ENCODE measurements at regions not wholly inside any gene's neighbourhood (a gene's known extent, or its start where the extent isn't known, plus 50 kb on each side); places are given as distances from the start of the nearest gene placed in this dataset.
"Not testable (repeated sequence)": the region's sequence is repeated elsewhere in the genome, so short reads cannot be mapped to it uniquely, and the experiment has no call there.

DNA sequence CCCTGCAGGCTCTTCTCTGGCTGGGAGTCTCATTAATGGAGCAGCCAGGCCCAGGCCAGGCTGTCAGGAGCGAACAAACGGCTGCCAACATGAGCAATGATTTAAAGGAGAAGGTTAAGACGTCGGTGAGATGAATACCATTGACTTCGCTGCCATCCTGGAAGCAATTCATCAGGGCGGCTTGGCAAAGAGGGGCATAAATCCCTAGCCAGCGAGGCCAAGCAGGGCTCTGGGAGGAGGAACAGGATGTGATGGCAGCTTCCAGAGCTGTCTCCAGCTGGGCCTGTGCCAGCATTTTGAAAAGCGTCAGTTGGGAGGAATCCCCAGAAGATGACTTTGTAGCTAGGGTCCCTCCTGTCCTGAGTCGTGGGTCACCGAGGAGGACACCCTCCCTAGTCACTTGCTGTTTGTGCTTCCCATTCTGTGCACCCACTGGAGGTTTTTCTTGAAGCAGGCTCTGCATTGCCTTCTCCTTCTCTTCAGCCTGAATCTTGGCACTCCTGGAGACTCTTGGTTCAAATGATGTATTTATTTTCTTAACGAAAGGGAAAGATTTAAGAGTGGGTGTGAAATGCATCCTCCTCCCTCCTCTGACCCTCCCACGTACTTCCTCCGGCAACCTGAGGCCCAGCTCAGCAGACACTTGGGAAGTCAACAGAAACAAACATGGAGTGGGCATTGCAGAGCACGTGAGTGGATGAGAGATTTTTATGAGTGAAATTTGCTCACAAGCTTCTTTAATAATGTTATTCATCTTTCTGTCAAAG, 476.3 kb upstream of the CADM1 start:
- DNase-seq (ENCODE audit: low read depth in 2 of 2): no peak

DNA sequence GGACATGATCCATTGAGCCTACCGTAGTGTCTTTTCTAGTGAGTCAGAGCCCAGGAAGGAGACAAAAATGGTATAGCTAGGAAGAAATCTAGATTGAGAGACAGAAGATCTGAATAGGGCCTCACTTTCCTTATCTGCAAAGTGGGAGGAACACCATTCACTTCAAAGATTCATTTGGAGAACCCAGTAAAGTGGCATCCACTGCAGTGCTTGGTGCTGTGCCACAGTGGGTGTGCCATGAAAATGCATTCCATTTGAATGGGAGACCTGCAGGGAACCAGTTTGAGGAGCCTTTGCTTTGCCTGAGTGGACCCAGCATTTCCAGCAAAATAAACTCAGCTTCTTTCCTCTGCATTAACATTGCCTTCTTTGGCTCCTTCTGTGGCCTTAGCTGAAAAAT, 470.5 kb upstream of the CADM1 start:
- no peak for DNase-seq (ENCODE audit: low read depth in 2 of 2)

DNA sequence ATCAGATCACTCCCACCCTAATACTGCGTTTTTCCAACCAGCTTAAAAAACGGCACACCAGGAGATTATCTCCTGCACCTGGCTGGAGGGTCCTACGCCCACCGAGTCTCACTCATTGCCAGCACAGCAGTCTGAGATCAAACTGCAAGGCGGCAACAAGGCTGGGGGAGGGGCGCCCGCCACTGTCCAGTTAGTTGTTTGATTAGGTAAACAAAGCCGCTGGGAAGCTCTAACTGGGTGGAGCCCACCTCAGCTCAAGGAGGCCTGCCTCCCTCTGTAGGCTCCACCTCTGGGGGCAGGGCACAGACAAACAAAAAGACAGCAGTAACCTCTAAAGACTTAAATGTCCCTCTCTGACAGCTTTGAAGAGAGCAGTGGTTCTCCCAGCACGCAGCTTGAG, 463.0 kb upstream of the CADM1 start:
- DNase-seq (ENCODE audit: low read depth in 2 of 2): not testable (repeated sequence)

DNA sequence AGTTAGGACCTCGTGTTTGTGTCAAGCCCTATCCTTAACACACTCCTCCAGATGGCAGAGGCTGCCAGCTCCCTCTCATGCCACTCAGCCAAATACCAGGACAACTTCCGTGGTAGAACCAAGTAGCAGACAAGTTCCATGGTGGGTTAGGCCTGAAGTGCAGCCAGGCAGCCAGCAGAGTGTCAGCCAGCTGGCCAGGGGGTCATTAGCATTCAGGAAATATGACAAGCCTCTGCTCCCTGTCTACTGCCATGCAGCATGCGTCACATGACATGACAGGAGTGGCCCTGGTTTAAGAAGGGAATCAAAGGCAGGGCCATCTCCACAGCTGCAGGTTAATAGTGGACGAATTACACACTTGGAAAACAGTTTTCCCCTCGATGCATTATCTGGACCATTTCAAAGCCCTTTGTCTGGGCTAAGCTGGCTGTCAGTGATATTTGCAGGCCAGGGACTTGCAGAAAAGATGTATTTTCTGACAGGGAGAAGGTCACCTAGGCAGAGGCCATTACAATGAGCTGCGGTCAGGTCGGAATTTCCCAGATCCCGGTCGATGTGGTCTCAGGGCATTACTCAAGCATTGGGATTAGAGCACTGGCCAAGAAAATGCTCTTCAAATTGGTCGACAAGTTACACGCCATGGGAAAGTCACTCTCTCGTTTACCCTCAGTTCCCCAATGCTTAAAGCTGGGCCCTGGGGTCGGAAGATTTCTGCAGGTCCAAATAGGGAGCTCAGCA, 461.7 kb upstream of the CADM1 start:
- no peak for DNase-seq (ENCODE audit: low read depth in 2 of 2)

DNA sequence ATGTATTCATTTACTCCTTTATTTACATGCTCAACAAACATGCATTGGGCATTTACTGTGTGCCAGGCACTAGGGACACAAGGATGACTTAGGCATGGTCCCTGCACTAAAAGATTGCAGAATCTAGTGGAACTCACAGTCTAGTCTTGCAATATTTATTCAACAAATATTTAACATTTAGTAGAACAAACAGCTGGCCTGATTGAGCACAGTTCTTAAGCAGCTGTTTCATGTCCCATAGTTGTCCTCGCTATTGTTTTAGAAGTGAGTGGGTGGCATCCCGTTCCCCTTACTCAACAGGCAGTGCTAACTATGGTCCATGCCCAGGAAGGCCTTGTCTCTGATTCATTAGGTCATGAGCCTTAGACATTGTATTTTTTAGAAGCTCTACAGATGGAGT, 459.9 kb upstream of the CADM1 start:
- DNase-seq (ENCODE audit: low read depth in 2 of 2): no peak

DNA sequence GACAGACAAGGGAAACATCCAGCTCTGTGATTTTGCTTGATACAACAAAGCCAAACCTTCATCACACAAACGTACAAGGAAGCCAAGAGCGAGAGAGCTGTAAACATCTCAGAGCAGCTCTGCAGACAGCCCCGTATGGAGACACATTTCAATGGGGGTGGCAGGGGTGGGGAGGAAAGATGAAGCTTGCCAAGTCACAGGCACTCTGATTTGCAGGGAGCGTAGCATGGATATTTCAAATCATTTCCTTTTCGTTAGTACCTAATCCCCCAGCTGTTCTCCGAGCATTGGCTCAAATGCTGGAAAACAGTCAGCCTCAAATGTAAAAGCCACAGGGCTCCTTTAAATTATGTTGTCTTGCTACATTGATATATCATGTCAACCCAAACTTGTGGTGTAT, 458.9 kb upstream of the CADM1 start:
- DNase-seq (ENCODE audit: low read depth in 2 of 2): no peak

DNA sequence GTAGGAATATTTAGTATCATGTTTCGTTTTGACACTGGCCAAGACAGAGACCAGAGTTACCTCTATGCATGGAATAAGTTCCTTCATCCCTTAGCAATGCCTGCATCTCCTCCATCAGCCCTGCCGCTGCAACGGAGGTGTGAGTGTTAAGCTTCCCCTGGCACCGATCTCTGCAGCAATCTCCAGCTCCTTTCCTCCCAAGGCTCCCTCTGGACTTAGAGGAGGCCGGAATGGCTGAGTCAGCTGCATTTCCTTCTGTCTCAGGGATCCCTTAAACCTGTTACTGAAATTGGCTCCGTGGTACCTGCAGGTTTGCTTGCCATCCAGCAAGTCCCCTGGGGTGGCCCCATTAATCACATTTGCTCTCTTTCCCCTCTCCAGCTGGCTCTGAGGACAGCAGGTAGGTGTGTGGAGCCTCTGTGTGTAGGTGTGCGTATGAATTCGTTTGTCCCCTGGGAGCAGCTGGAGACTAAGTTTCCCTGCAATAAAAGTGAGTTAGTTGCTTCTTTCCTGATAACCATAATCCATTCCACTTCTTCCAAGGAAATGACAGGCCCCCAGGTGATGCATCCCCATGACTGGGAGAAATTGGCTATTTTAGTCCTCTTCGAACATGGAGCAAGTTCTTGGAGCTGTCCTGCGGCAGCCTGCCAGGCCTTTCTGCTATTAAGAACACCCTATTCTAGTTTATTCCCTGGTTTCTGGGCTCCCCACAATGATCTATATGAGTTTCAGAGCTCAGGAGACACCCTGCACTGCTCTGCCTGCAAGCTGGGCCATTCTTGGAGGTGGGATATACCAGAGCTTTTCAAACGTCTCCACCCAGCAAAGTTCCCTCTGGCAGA, 457.2 kb upstream of the CADM1 start:
- no peak for DNase-seq (ENCODE audit: low read depth in 2 of 2)

DNA sequence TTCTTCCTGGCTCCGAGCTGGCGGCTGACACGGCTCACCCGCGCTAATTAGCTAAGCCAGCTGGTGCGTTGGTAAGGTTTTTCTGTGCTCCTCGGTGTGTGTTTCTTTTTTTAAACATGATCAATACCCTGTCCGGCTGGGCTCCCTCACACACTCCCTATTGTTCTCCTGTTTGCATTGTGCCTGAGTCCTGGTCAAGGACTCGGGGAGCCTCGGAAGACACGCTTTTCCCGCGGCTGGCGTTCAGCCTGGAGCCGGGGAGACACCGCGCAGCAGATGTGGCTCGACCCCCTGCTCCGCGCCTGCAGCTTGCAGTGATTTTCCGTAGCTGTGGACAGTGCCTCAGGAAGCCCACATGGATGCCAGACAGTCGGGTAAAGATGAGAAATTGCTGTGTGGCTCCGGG, 454.9 kb upstream of the CADM1 start:
- DNase-seq (ENCODE audit: low read depth in 2 of 2): no peak

DNA sequence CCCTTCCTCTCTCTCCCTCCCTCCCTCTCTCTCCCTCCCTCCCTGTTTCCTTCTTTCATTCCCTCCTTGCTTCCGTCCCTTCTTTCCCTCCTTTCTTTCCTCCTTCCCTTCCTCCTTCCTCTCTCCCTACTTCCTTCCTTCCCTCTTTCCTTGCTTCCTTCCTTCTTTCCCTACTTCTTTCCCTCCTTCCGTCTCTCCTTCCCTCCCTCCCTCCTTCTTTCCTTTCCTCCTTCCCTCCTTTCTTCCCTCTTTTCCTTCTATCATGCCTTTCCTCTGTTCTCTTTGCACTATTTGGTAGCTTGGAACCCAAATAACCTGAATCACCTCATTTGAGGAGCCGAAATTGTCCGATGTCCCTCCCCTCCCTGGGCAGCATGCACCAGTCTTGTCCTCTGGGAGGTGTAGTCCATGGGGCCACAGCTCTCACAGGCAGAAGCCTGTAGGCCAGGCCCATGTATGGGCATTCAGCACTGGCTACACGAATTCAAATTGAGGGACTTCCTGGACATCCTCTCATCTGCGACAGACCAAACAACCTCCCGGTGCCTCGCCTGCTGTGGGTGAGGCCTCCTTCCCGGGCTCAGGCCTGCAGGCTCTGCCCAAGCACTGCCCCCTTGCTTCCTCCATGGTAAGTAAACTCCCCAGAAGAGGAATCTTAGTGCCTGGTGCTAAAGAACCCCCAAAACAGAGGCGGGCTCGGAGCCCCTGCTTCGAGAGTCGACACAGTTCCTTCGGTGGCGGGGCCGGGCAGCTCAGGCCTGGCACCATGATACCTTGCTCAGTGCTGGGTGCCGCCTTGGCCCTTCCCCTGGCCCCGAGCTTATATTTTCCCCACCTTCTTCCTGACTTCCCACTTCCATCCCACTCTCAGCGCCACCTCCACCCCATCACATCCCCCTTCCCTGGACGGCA, 454.1 kb upstream of the CADM1 start:
- DNase-seq (ENCODE audit: low read depth in 2 of 2): no peak

DNA sequence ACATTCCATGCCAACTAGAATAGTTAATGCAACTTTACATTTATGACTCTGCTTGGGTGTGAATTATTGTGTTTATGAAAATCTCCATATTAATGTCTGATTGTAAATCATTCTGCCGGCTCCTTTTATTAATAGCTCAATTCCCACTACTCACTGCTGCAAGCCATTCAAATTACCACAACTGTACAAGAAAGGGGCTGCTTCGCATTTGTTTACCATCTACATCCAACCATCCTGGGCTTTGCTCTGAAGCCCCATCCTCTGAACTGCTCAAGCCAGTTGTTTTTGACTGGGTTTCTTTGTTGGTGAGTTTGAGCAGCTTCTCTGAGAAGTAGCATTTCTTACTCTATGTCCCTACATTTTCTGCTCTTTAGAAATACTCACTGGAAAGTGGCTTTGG, 451.6 kb upstream of the CADM1 start:
- no peak for DNase-seq (ENCODE audit: low read depth in 2 of 2)

DNA sequence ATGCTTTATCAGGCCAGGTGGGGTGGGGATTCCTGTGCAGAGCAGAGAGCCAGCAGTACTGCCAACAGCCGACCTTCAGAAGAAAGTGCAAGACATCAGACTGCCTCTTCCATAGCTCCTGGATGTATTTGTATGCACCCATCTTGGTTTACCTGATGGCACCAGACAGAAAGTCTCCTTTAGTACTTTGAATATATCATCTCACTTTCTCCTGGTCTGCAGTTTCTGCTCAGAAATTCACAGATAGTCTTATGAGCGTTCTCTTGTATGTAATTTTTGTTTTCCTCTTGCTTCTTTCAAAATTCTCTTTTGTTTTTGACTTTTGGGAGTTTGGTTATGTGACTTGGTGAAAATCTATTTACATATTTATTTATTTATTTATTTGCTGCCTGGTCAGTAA, 446.4 kb upstream of the CADM1 start:
- no peak for DNase-seq (ENCODE audit: low read depth in 2 of 2)

DNA sequence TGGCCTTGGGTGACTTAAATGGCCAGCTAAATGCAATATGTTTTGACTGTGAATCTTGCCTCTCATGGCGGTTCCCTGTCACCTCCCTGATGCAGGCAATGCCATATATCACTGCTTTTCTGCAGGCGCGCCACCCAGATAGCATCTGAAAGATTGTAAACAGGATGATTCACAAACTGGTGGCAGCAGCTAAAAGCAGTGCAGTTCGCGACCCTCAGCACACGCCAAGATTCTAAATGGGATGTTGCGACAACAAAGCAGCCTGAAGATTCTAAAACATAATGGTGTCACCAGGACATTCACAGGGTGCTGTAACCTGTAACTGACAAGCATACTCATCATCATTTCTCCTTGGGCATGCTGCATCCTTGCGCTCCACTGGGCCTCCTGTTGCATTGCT, 440.4 kb upstream of the CADM1 start:
- DNase-seq (ENCODE audit: low read depth in 2 of 2): no peak

DNA sequence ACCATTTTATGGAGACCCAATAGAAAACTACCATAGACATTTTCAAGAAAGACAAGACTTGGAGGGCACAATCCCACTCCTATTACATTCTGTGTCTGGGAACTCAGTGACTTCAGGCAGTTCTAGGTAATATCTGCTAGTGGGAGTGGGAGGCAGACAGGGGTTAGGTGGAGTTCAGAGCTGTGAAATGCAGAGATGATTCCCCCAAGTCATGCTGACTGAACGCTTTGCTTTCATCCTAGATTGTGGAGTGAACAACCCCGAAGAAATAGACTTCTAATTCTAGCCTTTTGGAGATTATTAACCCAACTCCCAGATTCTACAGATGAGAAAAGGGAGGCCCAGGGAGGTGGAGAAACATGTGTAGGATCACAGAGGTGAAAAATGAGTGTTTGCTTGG, 437.8 kb upstream of the CADM1 start:
- DNase-seq (ENCODE audit: low read depth in 2 of 2): no peak

DNA sequence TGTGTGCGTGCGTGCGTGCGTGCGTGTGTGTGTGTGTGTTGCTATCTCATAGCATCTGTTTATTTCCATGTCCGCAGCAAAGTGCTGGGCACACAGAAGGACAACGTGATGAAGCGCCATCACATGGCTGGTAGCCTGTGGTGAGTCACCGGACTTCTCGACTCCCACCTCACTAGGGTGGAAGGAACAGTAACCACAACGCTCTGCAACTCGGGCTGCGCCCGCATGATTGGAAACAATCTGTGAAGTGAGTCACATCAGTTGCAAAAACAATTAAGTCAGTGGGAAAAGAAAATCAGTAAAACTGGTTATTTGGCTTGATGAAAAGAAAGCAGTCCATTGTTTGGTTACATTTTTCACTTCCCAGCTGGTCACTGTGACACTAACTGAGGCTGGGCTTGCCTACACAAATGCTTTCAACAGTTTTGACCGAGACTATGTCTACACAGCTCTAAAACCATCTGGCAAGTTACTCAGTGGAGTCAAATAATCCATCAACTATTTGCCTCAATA, 437.3 kb upstream of the CADM1 start:
- DNase-seq (ENCODE audit: low read depth in 2 of 2): no peak

DNA sequence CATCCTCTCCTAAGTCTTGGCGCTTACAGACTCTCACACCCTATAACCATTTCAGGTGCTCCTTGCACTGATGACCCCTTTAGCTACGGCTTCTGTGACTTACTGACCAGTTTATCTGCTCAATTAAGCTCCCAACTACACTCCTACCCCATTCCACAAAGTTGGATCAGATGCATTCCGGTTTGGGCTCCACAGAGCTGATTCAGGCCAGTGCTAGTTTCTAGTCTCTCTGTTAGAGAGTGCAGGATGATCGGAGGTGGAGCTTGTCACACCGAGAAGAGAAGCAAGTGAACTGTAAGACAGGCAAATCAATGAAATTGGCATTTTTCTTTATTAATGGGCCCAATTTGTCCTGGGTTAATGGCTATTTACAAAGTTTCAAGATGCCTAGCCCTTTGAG, 436.8 kb upstream of the CADM1 start:
- no peak for DNase-seq (ENCODE audit: low read depth in 2 of 2)

DNA sequence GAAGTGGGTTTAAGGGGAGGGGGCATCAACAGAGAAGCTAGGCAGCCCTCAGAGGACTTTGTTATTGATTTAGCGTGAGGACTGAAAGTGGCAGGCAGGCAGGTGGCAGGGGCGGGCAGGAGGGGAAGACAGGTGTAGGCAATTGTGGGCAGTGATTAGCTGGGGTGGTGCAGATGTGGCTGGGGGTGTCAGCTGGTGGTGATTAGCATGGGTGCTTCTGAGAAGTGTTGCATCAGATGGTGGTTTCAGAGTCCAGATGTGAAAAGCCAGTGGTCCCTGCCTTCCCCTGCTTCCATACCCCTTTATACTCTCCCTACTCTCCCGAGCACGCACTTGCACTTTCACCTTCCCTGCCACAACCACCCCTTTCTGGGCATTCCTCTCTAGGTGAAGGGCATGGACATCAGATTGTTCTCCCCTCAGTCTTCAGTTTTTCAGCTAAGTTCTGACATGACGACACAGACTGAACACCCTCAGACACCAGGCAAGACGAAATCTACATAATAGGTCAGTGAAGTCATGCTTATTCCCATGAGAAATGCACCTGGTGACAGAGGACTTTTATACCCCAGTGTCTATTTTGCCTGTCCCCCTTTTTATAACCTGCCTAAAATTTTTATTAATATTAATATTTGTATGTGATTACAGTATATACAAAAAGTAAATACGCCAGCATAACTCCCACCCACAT, 435.7 kb upstream of the CADM1 start:
- DNase-seq (ENCODE audit: low read depth in 2 of 2): no peak

DNA sequence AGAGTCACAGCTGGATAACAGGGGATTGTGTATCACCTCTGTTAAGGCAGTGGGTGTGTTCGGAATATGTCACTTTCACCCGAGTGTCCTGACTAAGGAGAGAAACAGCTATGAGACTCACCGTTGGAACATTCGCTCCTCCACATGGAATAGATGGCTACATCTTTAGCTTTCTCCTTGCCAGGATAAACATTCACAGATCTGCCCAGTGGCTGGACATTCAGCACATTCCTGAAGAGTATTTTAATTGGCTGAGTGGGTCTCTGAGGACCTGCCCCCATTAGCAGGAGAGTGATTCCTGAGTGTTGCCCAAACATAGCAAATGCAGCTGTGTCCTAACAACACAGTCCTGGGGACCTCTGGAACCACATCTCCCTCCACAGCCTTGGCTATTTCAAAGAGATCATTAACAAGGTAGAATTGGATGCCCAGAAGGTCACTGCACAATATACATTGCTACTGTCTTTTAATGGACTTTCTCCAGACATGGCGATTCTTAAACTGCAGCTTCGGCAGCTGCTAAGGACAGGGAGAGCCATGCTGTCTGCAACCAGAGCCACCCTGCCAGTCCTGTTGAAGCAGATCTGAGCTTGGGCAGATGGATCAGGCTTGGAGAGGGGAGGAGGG, 435.0 kb upstream of the CADM1 start:
- DNase-seq (ENCODE audit: low read depth in 2 of 2): no peak

DNA sequence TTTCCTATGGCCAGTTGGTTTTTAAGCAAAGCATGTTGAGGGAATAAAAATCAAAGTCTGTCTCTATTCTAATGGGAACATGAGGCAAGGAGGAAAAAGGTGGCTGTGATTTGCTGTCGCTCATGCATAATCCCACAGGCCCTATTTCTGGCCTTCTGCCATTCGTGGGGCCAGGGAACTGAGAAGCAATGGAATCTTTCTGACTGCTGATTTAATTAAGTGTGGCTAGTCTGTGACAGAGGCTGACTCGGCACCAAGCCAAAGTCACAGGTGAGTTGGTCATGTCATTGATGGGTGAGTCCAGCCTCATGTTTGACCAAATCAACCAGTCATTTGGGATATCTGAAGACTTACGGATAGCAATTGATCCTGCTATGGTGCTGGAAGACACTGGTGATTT, 429.3 kb upstream of the CADM1 start:
- DNase-seq (ENCODE audit: low read depth in 2 of 2): no peak

DNA sequence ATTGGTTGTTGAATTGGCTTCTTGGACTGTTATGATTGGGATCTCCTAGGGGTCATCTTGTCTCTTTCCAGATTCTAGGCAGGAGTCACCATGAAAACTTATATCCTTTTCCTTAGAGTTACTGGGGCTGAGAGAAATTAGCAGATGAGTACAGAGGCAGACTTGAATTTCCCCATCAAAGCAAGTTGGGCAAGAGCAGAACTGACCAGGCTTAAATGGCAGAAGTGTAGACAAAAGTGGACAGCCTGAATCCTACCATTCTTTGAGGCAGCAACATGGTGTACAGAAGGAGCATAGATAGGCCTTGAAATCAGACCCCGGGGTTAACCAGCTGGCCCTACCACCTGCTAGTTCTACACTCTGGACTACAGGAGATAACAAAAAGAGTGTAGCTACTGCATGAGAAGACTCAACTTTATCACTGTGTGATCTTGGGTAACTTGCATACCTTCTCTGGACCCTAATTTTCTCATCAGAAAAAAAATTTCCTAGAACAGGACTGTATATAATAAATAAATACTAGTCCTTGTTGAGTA, 427.4 kb upstream of the CADM1 start:
- no peak for DNase-seq (ENCODE audit: low read depth in 2 of 2)

All from stimulated activated CD4-positive, alpha-beta T cell treated with anti-CD3 and anti-CD28 coated beads, Interleukin-1b, Interleukin-23, amount 100 ng/mL, for 4 hours (primary cell).